Activated T-helper 1 cell treated with anti-CD3 and anti-CD28 coated beads, Interleukin-12 subunit alpha, Interleukin-12 subunit beta, Interleukin-2, Interleukin-4 antibody, amounts not matched to agents 30 ng/mL and 10 ng/mL and 1 ng/mL, durations not matched to agents 14 hours and 24 hours and 36 hours (primary cell): ENCODE measurements at regions not wholly inside any gene's neighbourhood (a gene's known extent, or its start where the extent isn't known, plus 50 kb on each side); places are given as distances from the start of the nearest gene placed in this dataset.

ENCODE experiments used
- DNase-seq: peaks from one replicate; pipeline ENCODE4 v3.0.0; 2021; ENCODE audit warnings: low spot score
- H3K27ac Mint-ChIP-seq: one replicate; pipeline ENCODE4 v1.8.0; 2021; ENCODE audit warnings: mild to moderate bottlenecking, mixed read lengths
- H3K27me3 Mint-ChIP-seq: one replicate; pipeline ENCODE4 v1.8.0; 2022; ENCODE audit warnings: mild to moderate bottlenecking, moderate library complexity, mixed read lengths; ENCODE audit not compliant: insufficient read depth
- H3K36me3 Mint-ChIP-seq: one replicate; pipeline ENCODE4 v1.8.0; 2021; ENCODE audit warnings: low read depth, mixed read lengths
- H3K4me1 Mint-ChIP-seq: one replicate; pipeline ENCODE4 v1.8.0; 2021; ENCODE audit warnings: low read depth, mixed read lengths
- H3K4me3 Mint-ChIP-seq: one replicate; pipeline ENCODE4 v1.8.0; 2021; ENCODE audit warnings: mild to moderate bottlenecking, moderate library complexity, mixed read lengths
- H3K9me3 Mint-ChIP-seq: one replicate; pipeline ENCODE4 v1.8.0; 2021; ENCODE audit warnings: mixed read lengths
- intact Hi-C: fragments of 100-400 bp; cut with micrococcal nuclease; formaldehyde crosslinking; loops from one replicate; pipeline ENCODE4 v1.15.1; 2024

- intact Hi-C loops = no loop called here
- H3K27ac Mint-ChIP-seq = no peak overlapping the region
- DNase-seq = no peak
- H3K9me3 Mint-ChIP-seq = no peaks in the 10 kb centered on the region
- no peaks in the 10 kb centered on the region for H3K4me1 Mint-ChIP-seq
- no peaks in the 10 kb centered on the region for H3K27me3 Mint-ChIP-seq
- no peaks in the 10 kb centered on the region for H3K36me3 Mint-ChIP-seq
- H3K4me3 Mint-ChIP-seq = no peak overlapping the region
Measured at GRCh38 chr2:521853-522530, 155.2 kb downstream of the TMEM18 start.

GRCh38 chr2:520663-521340, 156.4 kb downstream of the TMEM18 start:
- no peak for DNase-seq
- H3K9me3 Mint-ChIP-seq = no peaks in the 10 kb centered on the region
- peaks cover 2% of the 10 kb centered on the region for H3K27me3 Mint-ChIP-seq
- H3K4me1 Mint-ChIP-seq = no peaks in the 10 kb centered on the region
- no peak overlapping the region for H3K27ac Mint-ChIP-seq
- H3K4me3 Mint-ChIP-seq = no peak overlapping the region
- no peaks in the 10 kb centered on the region for H3K36me3 Mint-ChIP-seq
- intact Hi-C loops = no loop called here

- Mint-ChIP-seq H3K4me3 (no peak overlapping the region), H3K4me1 (no peaks in the 10 kb centered on the region), H3K9me3 (no peaks in the 10 kb centered on the region), H3K27me3 (peaks cover 2% of the 10 kb centered on the region), H3K27ac (no peak overlapping the region), H3K36me3 (no peaks in the 10 kb centered on the region)
- intact Hi-C loops = no loop called here
- DNase-seq = no peak
Measured at GRCh38 chr2:516944-517343, 160.3 kb downstream of the TMEM18 start.

- Mint-ChIP-seq H3K9me3 (no peaks in the 10 kb centered on the region), H3K36me3 (no peaks in the 10 kb centered on the region), H3K27me3 (peaks cover 2% of the 10 kb centered on the region), H3K27ac (no peak overlapping the region), H3K4me3 (no peak overlapping the region), H3K4me1 (no peaks in the 10 kb centered on the region)
- DNase-seq = no peak
- intact Hi-C loops = no loop called here
Measured at GRCh38 chr2:516131-516530, 161.1 kb downstream of the TMEM18 start.

GRCh38 chr2:515441-516127, 161.6 kb downstream of the TMEM18 start:
- Mint-ChIP-seq H3K27ac (no peak overlapping the region), H3K4me1 (no peaks in the 10 kb centered on the region), H3K9me3 (no peaks in the 10 kb centered on the region), H3K27me3 (peaks cover 2% of the 10 kb centered on the region), H3K4me3 (no peak overlapping the region), H3K36me3 (no peaks in the 10 kb centered on the region)
- intact Hi-C loops = no loop called here
- DNase-seq = no peak

GRCh38 chr2:513981-514706, 163.1 kb downstream of the TMEM18 start:
- Mint-ChIP-seq H3K27ac (no peak overlapping the region), H3K9me3 (no peaks in the 10 kb centered on the region), H3K27me3 (peaks cover 2% of the 10 kb centered on the region), H3K36me3 (no peaks in the 10 kb centered on the region), H3K4me1 (no peaks in the 10 kb centered on the region), H3K4me3 (no peak overlapping the region)
- intact Hi-C loops = no loop called here
- no peak for DNase-seq

- intact Hi-C loops = no loop called here
- DNase-seq = no peak
- Mint-ChIP-seq H3K27me3 (no peaks in the 10 kb centered on the region), H3K4me1 (no peaks in the 10 kb centered on the region), H3K4me3 (no peak overlapping the region), H3K36me3 (no peaks in the 10 kb centered on the region), H3K27ac (no peak overlapping the region), H3K9me3 (no peaks in the 10 kb centered on the region)
Measured at GRCh38 chr2:510839-511238, 166.4 kb downstream of the TMEM18 start.

GRCh38 chr2:509888-510287, 167.3 kb downstream of the TMEM18 start:
- H3K27me3 Mint-ChIP-seq = peaks cover under 1% of the 10 kb centered on the region
- no peaks in the 10 kb centered on the region for H3K9me3 Mint-ChIP-seq
- DNase-seq = no peak
- H3K36me3 Mint-ChIP-seq = no peaks in the 10 kb centered on the region
- no peak overlapping the region for H3K27ac Mint-ChIP-seq
- intact Hi-C loops = no loop called here
- H3K4me3 Mint-ChIP-seq = no peak overlapping the region
- H3K4me1 Mint-ChIP-seq = no peaks in the 10 kb centered on the region

- peaks cover 1% of the 10 kb centered on the region for H3K27me3 Mint-ChIP-seq
- no peaks in the 10 kb centered on the region for H3K9me3 Mint-ChIP-seq
- H3K36me3 Mint-ChIP-seq = no peaks in the 10 kb centered on the region
- intact Hi-C loops = no loop called here
- no peak overlapping the region for H3K27ac Mint-ChIP-seq
- no peak for DNase-seq
- H3K4me1 Mint-ChIP-seq = no peaks in the 10 kb centered on the region
- H3K4me3 Mint-ChIP-seq = no peak overlapping the region
Measured at GRCh38 chr2:508121-508520, 169.1 kb downstream of the TMEM18 start.

GRCh38 chr2:506866-507265, 170.3 kb downstream of the TMEM18 start:
- H3K4me3 Mint-ChIP-seq = no peak overlapping the region
- no peaks in the 10 kb centered on the region for H3K9me3 Mint-ChIP-seq
- no peaks in the 10 kb centered on the region for H3K36me3 Mint-ChIP-seq
- H3K4me1 Mint-ChIP-seq = no peaks in the 10 kb centered on the region
- DNase-seq = no peak
- peaks cover 1% of the 10 kb centered on the region for H3K27me3 Mint-ChIP-seq
- intact Hi-C loops = no loop called here
- no peak overlapping the region for H3K27ac Mint-ChIP-seq

- Mint-ChIP-seq H3K36me3 (no peaks in the 10 kb centered on the region), H3K4me3 (no peak overlapping the region)
- intact Hi-C loops = no loop called here
Measured at GRCh38 chr2:506451-506850, 170.8 kb downstream of the TMEM18 start.

GRCh38 chr2:505941-506340, 171.3 kb downstream of the TMEM18 start:
- Mint-ChIP-seq H3K4me3 (no peak overlapping the region), H3K27ac (no peak overlapping the region), H3K4me1 (no peaks in the 10 kb centered on the region), H3K36me3 (no peaks in the 10 kb centered on the region), H3K27me3 (peaks cover 4% of the 10 kb centered on the region), H3K9me3 (no peaks in the 10 kb centered on the region)
- DNase-seq = no peak
- intact Hi-C loops = no loop called here

More at GRCh38 chr2:506451-506850, 170.8 kb downstream of the TMEM18 start:
- Mint-ChIP-seq H3K27ac (no peak overlapping the region), H3K4me1 (no peaks in the 10 kb centered on the region), H3K27me3 (peaks cover 1% of the 10 kb centered on the region), H3K9me3 (no peaks in the 10 kb centered on the region)
- no peak for DNase-seq
